Astrocyte of the spinal cord (primary cell): ENCODE measurements at regions not wholly inside any gene's neighbourhood (a gene's known extent, or its start where the extent isn't known, plus 50 kb on each side); places are given as distances from the start of the nearest gene placed in this dataset.
"Not testable (repeated sequence)": the region's sequence is repeated elsewhere in the genome, so short reads cannot be mapped to it uniquely, and the experiment has no call there.

Experiments
- DNase-seq: peaks from one replicate; pipeline ENCODE4 v3.0.0; 2011; ENCODE audit warnings: low read depth, low spot score
- H3K4me3 ChIP-seq: 2 replicates; pipeline ENCODE4 v1.5.1; 2011; ENCODE audit warnings: low read depth, mild to moderate bottlenecking, low read length, moderate library complexity
- in situ Hi-C: cut with HindIII; loops from 2 replicates; pipeline ENCODE4 v1.10.0; 2017; ENCODE audit warnings: low sequenced_read_pairs
- TF ChIP-seq, protein P1 (sequence below): IDR thresholded peaks from 2 replicates; pipeline ENCODE4 v1.5.1; 2012; ENCODE audit warnings: low read depth, mild to moderate bottlenecking, low read length, inconsistent platforms

DNA sequence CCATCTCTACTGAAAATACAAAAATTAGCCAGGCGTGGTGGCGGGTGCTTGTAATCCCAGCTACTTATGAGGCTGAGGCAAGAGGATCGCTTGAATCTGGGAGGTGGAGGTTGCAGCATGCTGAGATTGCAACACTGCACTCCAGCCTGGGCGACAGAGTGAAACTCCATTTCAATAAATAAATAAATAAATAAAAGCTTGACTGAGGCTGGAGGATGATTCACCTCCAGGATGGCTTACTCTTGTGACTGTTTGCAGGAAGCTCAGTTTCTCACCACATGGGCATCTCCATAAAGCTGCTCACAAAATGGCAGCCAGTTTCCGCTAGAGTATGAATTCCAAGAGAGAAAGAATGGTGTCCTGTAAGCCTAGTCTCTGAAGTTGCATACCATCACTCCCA, 191.7 kb upstream of the EDNRA start:
- H3K4me3 ChIP-seq, result no peak overlapping the region
- no peak for DNase-seq
- TF ChIP-seq, protein P1, sequence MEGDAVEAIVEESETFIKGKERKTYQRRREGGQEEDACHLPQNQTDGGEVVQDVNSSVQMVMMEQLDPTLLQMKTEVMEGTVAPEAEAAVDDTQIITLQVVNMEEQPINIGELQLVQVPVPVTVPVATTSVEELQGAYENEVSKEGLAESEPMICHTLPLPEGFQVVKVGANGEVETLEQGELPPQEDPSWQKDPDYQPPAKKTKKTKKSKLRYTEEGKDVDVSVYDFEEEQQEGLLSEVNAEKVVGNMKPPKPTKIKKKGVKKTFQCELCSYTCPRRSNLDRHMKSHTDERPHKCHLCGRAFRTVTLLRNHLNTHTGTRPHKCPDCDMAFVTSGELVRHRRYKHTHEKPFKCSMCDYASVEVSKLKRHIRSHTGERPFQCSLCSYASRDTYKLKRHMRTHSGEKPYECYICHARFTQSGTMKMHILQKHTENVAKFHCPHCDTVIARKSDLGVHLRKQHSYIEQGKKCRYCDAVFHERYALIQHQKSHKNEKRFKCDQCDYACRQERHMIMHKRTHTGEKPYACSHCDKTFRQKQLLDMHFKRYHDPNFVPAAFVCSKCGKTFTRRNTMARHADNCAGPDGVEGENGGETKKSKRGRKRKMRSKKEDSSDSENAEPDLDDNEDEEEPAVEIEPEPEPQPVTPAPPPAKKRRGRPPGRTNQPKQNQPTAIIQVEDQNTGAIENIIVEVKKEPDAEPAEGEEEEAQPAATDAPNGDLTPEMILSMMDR, result no peak
- in situ Hi-C loops, result no loop called here

DNA sequence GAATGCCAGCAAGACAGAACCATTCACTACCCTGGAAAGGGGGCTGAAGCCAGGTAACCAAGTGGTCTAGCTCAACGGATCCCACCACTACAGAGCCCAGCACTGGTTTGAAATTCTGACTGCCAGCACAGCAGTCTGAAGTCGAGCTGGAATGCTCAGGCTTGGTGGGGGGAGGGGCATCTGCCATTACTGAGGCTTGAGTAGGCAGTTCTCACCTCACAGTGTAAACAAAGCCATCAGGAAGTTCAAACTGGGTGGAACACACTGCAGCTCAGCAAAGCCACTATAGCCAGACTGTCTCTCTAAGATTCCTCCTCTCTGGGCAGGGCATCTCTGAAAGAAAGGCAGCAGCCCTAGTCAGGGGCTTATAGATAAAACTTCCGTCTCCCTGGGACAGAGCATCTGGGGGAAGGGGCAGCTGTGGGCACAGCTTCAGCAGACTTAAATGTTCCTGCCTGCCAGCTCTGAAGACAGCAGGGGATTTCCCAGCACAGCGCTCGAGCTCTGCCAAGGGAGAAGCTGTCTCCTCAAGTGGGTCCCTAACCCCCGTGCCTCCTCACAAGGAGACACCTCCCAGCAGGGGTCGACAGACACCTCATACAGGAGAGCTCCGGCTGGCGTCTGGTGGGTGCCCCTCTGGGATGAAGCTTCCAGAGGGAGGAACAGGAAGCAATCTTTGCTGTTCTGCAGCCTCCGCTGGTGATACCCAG, 188.1 kb upstream of the EDNRA start:
- H3K4me3 ChIP-seq, DNase-seq, in situ Hi-C loops: not testable (repeated sequence)

DNA sequence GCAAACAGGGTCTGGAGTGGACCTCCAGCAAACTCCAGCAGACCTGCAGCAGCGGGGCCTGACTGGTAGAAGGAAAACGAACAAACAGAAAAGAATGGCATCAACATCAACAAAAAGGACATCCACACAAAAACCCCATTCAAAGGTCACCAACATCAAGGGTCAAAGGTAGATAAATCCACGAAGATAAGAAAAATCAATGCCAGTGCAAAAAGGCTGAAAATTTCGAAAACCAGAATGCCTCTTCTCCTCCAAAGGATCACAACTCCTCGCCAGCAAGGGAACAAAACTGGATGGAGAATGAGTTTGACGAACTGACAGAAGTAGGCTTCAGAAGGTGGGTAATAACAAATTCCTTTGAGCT, 187.6 kb upstream of the EDNRA start:
- DNase-seq, in situ Hi-C loops, H3K4me3 ChIP-seq: not testable (repeated sequence)

DNA sequence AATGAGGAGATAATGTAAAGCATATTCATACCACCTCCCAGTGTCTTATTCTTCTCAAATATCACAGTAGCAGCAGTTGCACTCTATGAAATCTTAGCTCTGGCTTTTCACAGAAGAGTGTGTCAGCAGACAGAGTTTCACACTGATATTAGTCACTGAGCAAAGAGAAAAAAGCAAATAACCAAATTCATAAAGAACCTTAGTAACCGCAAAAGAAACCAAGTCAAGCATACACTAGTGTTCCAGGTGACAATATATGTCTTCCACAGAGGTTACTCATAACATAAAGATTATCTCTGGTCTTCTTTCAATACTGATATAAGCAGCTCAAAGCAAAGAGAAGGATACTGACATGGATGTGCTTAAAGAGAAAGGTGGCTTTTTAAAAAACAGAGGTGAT, 181.7 kb upstream of the EDNRA start:
- H3K4me3 ChIP-seq, result no peak overlapping the region
- in situ Hi-C loops, result no loop called here
- DNase-seq, result peak; percentile 25
- TF ChIP-seq, protein P1, result no peak

DNA sequence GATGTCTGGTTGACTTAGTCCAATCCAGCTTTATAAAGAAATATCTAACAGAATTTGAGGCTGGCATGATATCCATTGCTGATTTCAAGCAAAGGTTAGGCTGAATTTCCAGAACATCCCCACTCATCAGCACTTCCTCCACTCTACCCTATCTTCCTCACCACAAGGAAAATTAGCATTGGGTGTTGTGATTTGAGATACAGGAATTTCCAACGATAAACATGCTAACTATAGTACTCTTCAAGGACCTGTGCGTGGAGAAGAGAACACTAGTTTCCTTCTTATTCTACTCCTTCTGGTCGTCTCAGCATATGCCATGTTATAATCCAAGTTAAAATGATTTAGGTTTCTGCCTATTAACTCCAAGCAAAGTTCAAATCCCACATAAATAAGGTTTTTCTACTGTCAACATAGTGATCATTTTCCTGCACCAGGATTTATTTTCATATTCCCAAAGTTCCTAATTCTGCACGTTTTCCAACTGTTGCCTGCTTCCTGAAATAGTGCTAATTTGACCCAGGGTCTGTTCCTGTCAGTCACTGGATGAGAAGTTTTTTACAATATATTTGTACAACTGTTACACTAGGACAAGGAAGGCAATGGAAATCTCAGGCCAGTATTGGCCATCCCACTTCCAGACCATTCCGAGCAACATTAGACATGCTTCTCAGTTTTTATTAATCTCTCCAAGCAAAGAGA, 177.6 kb upstream of the EDNRA start:
- DNase-seq, result no peak
- in situ Hi-C loops, result no loop called here
- no peak overlapping the region for H3K4me3 ChIP-seq
- TF ChIP-seq, protein P1, result no peak

DNA sequence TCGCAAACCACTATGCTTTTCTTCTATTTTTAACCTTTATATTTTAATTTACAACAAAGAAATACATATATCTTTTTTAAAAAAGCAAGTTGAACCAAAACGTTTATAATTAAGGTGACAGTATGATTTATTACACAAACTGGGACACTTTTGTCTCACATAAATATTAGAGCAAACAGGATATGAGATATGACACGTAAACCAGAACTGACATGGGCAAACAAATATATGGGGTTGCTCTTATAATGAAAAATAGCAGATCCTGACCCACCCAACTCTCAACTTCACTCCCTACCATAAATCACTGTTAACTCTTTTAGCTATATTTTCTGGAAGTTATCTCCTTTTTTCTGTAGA, 177.0 kb upstream of the EDNRA start:
- in situ Hi-C loops, result no loop called here
- DNase-seq, result no peak
- TF ChIP-seq, protein P1, result no peak
- no peak overlapping the region for H3K4me3 ChIP-seq

DNA sequence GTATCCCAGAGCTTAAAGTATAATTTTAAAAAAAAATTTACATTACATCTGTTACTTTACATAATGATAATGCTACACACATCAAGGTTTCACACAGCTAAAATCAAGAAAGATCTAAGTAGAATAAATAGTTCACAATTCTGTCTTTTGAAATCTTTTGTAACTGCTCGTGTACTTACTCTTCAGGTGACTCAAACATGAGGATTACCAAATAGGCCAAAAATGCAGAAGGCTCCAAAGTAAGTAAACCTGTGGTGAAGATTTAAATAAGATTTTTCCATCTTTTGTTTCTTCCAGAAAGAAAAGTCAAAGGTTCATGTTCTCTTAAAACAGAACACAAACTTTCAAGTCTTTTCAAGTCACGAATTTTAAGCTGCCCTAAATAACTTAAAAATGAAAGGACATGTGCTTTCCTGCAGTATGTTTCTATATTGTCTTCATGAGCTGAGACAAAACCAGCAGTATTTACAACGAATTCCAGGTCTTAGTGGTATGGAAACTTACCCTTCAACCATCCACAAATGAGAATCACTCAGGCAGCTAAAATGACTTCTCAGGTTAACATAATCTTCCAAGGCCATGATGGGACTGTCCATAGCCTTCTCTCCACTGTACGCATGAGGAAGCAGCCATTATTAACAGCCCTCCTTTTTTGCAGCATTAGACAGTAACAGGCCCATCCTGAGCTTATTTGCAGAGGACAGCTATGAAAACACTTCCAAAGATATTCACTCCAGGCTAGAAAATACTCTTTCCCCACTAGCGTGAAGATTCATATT, 172.8 kb upstream of the EDNRA start:
- TF ChIP-seq, protein P1, result no peak
- no peak overlapping the region for H3K4me3 ChIP-seq
- in situ Hi-C loops, result no loop called here
- DNase-seq, result no peak
